ENCODE measurements at regions not wholly inside any gene's neighbourhood (a gene's known extent, or its start where the extent isn't known, plus 50 kb on each side); places are given as distances from the start of the nearest gene placed in this dataset.
"Not testable (repeated sequence)": the region's sequence is repeated elsewhere in the genome, so short reads cannot be mapped to it uniquely, and the experiment has no call there.

DNA sequence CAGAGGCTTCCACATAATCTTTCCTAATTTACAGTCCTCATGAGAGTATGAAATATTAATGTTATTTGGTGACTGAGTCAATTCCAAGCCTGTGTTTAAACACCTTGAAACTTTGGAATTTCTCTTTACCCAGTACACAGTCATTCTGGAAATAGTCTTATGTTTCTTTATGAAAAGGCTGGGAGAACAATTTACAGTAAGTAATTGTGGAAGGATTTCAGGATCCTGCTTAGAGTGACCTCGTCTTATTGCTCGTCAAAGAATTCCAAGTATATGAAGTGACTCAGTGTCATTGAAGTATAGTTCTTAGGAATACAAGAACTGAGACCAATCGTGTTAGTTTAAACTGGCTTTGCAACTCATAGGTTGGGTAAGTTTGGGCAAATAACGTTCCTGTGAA, 634.2 kb downstream of the SLC16A7 start:
- Histone ChIP-seq H3K4me3 (no peak overlapping the region), H3K27me3 (no peaks in the 10 kb centered on the region), H3K9me3 (no peaks in the 10 kb centered on the region), H3K4me1 (no peaks in the 10 kb centered on the region), H3K36me3 (no peaks in the 10 kb centered on the region), H3K27ac (no peak overlapping the region)
- DNase-seq (ENCODE audit: low spot score in 2 of 2), result no peak
- whole genome bisulfite sequencing, 2 donors, result 47 to 55% methylated on average over 4 of the region's 4 CpGs
- TF ChIP-seq EP300 (IDR thresholded peaks at IDR 0.05) (no peak), POLR2A (IDR thresholded peaks at IDR 0.05) (no peak)
- TF ChIP-seq, protein P1, sequence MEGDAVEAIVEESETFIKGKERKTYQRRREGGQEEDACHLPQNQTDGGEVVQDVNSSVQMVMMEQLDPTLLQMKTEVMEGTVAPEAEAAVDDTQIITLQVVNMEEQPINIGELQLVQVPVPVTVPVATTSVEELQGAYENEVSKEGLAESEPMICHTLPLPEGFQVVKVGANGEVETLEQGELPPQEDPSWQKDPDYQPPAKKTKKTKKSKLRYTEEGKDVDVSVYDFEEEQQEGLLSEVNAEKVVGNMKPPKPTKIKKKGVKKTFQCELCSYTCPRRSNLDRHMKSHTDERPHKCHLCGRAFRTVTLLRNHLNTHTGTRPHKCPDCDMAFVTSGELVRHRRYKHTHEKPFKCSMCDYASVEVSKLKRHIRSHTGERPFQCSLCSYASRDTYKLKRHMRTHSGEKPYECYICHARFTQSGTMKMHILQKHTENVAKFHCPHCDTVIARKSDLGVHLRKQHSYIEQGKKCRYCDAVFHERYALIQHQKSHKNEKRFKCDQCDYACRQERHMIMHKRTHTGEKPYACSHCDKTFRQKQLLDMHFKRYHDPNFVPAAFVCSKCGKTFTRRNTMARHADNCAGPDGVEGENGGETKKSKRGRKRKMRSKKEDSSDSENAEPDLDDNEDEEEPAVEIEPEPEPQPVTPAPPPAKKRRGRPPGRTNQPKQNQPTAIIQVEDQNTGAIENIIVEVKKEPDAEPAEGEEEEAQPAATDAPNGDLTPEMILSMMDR (IDR thresholded peaks at IDR 0.05), result no peak

DNA sequence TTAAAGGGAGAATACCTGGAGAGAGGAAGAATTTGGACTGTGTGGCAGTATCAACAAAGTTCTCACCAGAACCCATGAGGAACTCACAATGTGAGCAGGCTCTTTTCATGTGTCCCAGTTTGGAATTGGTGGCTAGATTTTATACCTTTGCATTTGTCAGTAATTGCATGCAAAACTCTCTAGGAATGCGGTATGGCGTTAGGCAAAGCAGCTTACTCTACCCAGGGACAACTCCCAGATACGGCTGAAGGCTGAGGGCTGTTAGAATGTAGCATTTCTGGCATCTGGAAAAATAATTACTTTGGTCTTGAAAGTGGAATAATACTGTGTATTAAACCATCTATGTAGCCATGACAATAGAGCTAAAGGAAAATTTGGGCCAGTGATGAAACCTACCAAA, 635.5 kb downstream of the SLC16A7 start:
- no peak for DNase-seq (ENCODE audit: low spot score in 2 of 2)
- Histone ChIP-seq H3K36me3 (no peaks in the 10 kb centered on the region), H3K27me3 (no peaks in the 10 kb centered on the region), H3K4me1 (no peaks in the 10 kb centered on the region), H3K27ac (no peak overlapping the region), H3K9me3 (no peaks in the 10 kb centered on the region), H3K4me3 (no peak overlapping the region)
- 62 to 69% methylated on average over 3 of the region's 3 CpGs for WGBS, 2 donors
- no peak for TF ChIP-seq POLR2A (IDR thresholded peaks at IDR 0.05)
- no peak for TF ChIP-seq EP300 (IDR thresholded peaks at IDR 0.05)
- TF ChIP-seq, protein P1 (IDR thresholded peaks at IDR 0.05), result no peak

DNA sequence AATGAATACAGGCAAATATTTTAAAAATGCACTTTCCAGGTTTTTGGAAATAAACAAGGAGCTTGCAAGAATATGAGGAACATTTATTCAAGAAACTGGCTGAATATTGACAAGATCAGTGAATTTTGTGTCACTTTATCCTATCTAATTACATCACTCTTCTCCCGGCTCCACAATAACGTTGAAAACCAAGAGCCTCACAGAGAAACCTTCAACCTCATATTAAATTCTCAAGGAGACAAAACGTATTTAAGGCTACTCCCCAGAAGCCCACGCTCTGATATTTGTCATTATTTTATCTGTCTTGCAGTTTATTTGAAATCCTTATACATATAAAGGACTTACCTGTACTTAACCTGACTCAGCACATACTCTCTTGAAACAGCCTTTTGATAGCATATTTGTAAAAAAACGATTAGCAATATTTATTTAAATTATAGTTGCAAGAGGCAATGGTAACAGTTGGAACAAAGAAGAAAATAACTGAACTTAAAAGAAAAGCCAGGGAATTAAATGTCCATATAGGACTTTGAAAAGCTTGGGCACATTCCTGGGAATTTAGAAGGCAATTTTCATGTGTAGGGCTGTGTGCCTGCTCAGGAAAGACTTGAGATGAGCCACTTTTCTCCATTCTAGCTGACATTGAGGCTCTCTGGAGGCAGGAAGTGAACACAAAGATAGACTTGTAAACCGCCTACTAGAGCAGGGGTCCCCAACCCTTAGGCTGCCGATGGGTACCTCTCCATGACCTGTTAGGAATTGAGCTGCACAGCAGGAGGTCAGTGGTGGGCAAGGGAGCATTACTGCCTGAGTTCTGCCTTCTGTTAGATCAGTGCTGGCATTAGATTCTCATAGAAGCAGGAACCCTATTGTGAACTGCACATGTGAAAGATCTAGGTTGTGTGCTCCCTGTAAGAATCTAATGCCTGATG, 636.4 kb downstream of the SLC16A7 start:
- no peaks in the 10 kb centered on the region for H3K9me3 ChIP-seq
- WGBS, 2 donors, result 74% methylated on average over 7 of the region's 7 CpGs
- H3K27ac ChIP-seq, result no peak overlapping the region
- no peak overlapping the region for H3K4me3 ChIP-seq
- no peaks in the 10 kb centered on the region for H3K4me1 ChIP-seq
- no peaks in the 10 kb centered on the region for H3K27me3 ChIP-seq
- no peak for DNase-seq (ENCODE audit: low spot score in 2 of 2)
- H3K36me3 ChIP-seq, result no peaks in the 10 kb centered on the region
- TF ChIP-seq EP300 (IDR thresholded peaks at IDR 0.05), result no peak
- TF ChIP-seq, protein P1 (IDR thresholded peaks at IDR 0.05), result no peak
- TF ChIP-seq POLR2A (IDR thresholded peaks at IDR 0.05), result no peak

DNA sequence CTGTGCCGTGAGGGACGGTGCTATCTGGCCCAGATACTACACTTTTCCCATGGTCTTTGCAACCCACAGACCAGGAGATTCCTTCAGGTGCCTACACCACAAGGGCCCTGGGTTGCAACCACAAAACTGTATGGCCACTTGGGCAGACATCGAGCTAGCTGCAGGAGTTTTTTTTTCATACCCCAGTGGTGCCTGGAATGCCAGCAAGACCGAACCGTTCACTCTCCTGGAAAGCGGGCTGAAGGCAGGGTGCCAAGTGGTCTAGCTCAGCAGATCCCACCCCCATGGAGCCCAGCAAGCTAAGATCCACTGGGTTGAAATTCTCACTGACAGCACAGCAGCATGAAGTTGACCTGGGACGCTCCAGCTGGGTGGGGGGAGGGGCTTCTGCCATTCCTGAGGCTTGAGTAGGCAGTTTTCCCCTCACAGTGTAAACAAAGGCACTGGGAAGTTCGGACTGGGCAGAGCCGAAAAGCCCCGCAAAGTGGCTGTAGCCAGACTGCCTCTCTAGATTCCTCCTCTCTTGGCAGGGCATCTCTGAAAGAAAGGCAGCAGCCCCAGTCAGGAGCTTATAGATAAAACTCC, 638.9 kb downstream of the SLC16A7 start:
- not testable (repeated sequence) for H3K27me3 ChIP-seq; H3K36me3 ChIP-seq; H3K4me1 ChIP-seq; H3K4me3 ChIP-seq; H3K9me3 ChIP-seq; DNase-seq (ENCODE audit: low spot score in 2 of 2); H3K27ac ChIP-seq
- 82 to 83% methylated on average over 8 to 10 of the region's 10 CpGs for WGBS, 2 donors

DNA sequence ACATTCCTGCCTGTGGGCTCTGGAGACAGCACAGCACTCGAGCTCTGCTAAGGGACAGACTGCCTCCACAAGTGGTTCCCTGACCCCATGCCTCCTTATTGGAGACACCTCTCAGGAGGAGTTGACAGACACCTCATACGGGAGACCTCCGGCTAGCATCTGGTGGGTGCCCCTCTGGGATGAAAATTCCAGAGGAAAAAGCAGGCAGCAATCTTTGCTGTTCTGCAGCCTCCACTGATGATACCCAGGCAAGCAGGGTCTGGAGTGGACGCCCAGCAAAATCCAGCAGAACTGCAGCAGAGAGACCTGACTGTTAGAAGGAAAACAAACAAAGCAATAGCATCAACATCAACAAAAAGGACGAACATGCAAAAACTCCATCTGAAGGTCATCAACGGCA, 639.4 kb downstream of the SLC16A7 start:
- no peak overlapping the region for H3K27ac ChIP-seq
- no peak for DNase-seq (ENCODE audit: low spot score in 2 of 2)
- no peaks in the 10 kb centered on the region for H3K27me3 ChIP-seq
- no peak overlapping the region for H3K4me3 ChIP-seq
- no peaks in the 10 kb centered on the region for H3K9me3 ChIP-seq
- H3K36me3 ChIP-seq, result no peaks in the 10 kb centered on the region
- TF ChIP-seq, protein P1 (IDR thresholded peaks at IDR 0.05), result no peak
- TF ChIP-seq POLR2A (IDR thresholded peaks at IDR 0.05) (no peak), EP300 (IDR thresholded peaks at IDR 0.05) (no peak)
- WGBS, 2 donors, result 83 to 88% methylated on average over 6 of the region's 6 CpGs
- no peaks in the 10 kb centered on the region for H3K4me1 ChIP-seq

DNA sequence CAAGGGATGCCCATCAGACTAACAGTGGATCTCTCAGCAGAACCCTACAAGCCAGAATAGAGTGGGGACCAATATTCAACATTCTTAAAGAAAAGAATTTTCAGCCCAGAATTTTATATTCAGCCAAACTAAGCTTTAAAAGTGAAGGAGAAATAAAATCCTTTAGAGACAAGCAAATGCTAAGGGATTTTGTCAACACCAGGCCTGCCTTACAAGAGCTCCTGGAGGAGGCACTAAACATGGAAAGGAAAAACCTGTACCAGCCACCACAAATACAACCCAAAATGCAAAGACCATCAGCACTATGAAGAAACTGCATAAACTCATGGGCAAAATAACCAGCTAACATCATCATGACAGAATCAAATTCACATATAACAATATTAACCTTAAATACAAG, 640.6 kb downstream of the SLC16A7 start:
- H3K27me3 ChIP-seq; DNase-seq (ENCODE audit: low spot score in 2 of 2); H3K4me1 ChIP-seq; H3K4me3 ChIP-seq; H3K27ac ChIP-seq; H3K36me3 ChIP-seq; H3K9me3 ChIP-seq: not testable (repeated sequence)
